ENCODE measurements at regions not wholly inside any gene's neighbourhood (a gene's known extent, or its start where the extent isn't known, plus 50 kb on each side); places are given as distances from the start of the nearest gene placed in this dataset.

DNA sequence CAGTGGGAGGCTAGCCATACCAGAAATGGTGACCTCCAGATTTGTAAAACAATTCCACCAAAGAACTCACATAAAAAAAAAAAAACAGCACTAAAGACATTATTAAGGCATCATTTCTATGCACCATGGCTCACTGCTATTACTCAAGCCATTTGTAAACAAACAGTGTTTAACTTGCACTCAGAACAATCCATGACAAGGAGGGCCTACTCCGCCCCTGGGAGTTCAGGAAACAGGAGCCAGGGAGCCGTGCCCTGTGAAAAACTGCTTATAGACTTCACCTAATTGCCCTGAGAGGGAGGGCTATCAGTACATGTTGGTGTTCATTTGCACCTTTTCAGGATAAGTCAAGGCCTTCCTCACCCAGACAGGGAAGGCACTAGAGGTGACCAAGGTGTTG, 103.2 kb downstream of the ZNF429 start:
- TF ChIP-seq, protein P1, sequence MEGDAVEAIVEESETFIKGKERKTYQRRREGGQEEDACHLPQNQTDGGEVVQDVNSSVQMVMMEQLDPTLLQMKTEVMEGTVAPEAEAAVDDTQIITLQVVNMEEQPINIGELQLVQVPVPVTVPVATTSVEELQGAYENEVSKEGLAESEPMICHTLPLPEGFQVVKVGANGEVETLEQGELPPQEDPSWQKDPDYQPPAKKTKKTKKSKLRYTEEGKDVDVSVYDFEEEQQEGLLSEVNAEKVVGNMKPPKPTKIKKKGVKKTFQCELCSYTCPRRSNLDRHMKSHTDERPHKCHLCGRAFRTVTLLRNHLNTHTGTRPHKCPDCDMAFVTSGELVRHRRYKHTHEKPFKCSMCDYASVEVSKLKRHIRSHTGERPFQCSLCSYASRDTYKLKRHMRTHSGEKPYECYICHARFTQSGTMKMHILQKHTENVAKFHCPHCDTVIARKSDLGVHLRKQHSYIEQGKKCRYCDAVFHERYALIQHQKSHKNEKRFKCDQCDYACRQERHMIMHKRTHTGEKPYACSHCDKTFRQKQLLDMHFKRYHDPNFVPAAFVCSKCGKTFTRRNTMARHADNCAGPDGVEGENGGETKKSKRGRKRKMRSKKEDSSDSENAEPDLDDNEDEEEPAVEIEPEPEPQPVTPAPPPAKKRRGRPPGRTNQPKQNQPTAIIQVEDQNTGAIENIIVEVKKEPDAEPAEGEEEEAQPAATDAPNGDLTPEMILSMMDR (IDR thresholded peaks at IDR 0.05), result no peak
- TF ChIP-seq POLR2A (IDR thresholded peaks at IDR 0.05) (no peak), EP300 (IDR thresholded peaks at IDR 0.05) (no peak)
